ENCODE measurements at regions not wholly inside any gene's neighbourhood (a gene's known extent, or its start where the extent isn't known, plus 50 kb on each side); places are given as distances from the start of the nearest gene placed in this dataset.
A peak's percentile ranks its signal among the peaks of the same experiment; 100 is the strongest.

GRCh38 chr3:84439476-84439875, 519.3 kb upstream of the CADM2 start:
- ChIA-PET POLR2A (ENCODE audit: unreplicated experiment) (no interaction called here), CTCF (no interaction called here)
- Histone ChIP-seq H3F3A (ENCODE audit: low read length, unreplicated experiment) (no peaks in the 10 kb centered on the region), H3K4me1 (ENCODE audit: insufficient read depth, low read length) (no peaks in the 10 kb centered on the region), H3K9me3 (ENCODE audit: low read length) (no peaks in the 10 kb centered on the region), H3K4me2 (ENCODE audit: low read length) (no peak overlapping the region), H3K27ac (ENCODE audit: low read length) (no peak overlapping the region), H3K9me2 (replicated peaks; ENCODE audit: low read length) (no peaks in the 10 kb centered on the region), H4K20me1 (ENCODE audit: low read length) (no peaks in the 10 kb centered on the region), H3K4me3 (ENCODE audit: low read length) (no peak overlapping the region), H3K79me2 (ENCODE audit: low read length) (no peaks in the 10 kb centered on the region), H3K36me3 (ENCODE audit: low read depth, low read length) (no peaks in the 10 kb centered on the region), H2AFZ (ENCODE audit: low read length) (no peak overlapping the region), H3K9ac (ENCODE audit: low read length) (no peak overlapping the region), H3K27me3 (ENCODE audit: low read length) (no peaks in the 10 kb centered on the region)
- no peak for TF ChIP-seq EZH2phosphoT487 (IDR thresholded peaks at IDR 0.05; ENCODE audit: borderline replicate concordance, low read length)
- TF ChIP-seq, protein P1, sequence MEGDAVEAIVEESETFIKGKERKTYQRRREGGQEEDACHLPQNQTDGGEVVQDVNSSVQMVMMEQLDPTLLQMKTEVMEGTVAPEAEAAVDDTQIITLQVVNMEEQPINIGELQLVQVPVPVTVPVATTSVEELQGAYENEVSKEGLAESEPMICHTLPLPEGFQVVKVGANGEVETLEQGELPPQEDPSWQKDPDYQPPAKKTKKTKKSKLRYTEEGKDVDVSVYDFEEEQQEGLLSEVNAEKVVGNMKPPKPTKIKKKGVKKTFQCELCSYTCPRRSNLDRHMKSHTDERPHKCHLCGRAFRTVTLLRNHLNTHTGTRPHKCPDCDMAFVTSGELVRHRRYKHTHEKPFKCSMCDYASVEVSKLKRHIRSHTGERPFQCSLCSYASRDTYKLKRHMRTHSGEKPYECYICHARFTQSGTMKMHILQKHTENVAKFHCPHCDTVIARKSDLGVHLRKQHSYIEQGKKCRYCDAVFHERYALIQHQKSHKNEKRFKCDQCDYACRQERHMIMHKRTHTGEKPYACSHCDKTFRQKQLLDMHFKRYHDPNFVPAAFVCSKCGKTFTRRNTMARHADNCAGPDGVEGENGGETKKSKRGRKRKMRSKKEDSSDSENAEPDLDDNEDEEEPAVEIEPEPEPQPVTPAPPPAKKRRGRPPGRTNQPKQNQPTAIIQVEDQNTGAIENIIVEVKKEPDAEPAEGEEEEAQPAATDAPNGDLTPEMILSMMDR (conservative IDR thresholded peaks at IDR 0.05; ENCODE audit: low read depth, low read length) = no peak
- TF ChIP-seq EZH2 (IDR thresholded peaks at IDR 0.05; ENCODE audit: low read length, unreplicated experiment) = no peak
- DNase-seq (peak; percentile 21), ATAC-seq (peak; percentile 53; the same call in 1 of the 2 replicates)
- intact Hi-C loops (cut with micrococcal nuclease) = no loop called here
- BruUV-seq (replicated peaks) = no TSS peak

- Histone ChIP-seq H3K9me2 (replicated peaks; ENCODE audit: low read length) (no peaks in the 10 kb centered on the region), H3K27me3 (ENCODE audit: low read length) (no peaks in the 10 kb centered on the region), H3K9me3 (ENCODE audit: low read length) (no peaks in the 10 kb centered on the region), H2AFZ (ENCODE audit: low read length) (no peak overlapping the region), H3K79me2 (ENCODE audit: low read length) (no peaks in the 10 kb centered on the region), H3K4me1 (ENCODE audit: insufficient read depth, low read length) (no peaks in the 10 kb centered on the region), H4K20me1 (ENCODE audit: low read length) (no peaks in the 10 kb centered on the region), H3K4me3 (ENCODE audit: low read length) (no peak overlapping the region), H3K9ac (ENCODE audit: low read length) (no peak overlapping the region), H3K36me3 (ENCODE audit: low read depth, low read length) (no peaks in the 10 kb centered on the region), H3F3A (ENCODE audit: low read length, unreplicated experiment) (no peaks in the 10 kb centered on the region), H3K4me2 (ENCODE audit: low read length) (no peak overlapping the region), H3K27ac (ENCODE audit: low read length) (no peak overlapping the region)
- no peak for ATAC-seq
- TF ChIP-seq, protein P1 (conservative IDR thresholded peaks at IDR 0.05; ENCODE audit: low read depth, low read length) = no peak
- TF ChIP-seq EZH2phosphoT487 (IDR thresholded peaks at IDR 0.05; ENCODE audit: borderline replicate concordance, low read length) (no peak), EZH2 (IDR thresholded peaks at IDR 0.05; ENCODE audit: low read length, unreplicated experiment) (no peak)
- no TSS peak for BruUV-seq (replicated peaks)
- CTCF ChIA-PET = no interaction called here
- POLR2A ChIA-PET (ENCODE audit: unreplicated experiment) = no interaction called here
- intact Hi-C loops (cut with micrococcal nuclease) = no loop called here
- DNase-seq = no peak
Measured at GRCh38 chr3:84440291-84440690, 518.5 kb upstream of the CADM2 start.

GRCh38 chr3:84442533-84442932, 516.3 kb upstream of the CADM2 start:
- H4K20me1 ChIP-seq (ENCODE audit: low read length) = no peaks in the 10 kb centered on the region
- H3F3A ChIP-seq (ENCODE audit: low read length, unreplicated experiment) = no peaks in the 10 kb centered on the region
- BruUV-seq (replicated peaks) = no TSS peak
- TF ChIP-seq EZH2phosphoT487 (IDR thresholded peaks at IDR 0.05; ENCODE audit: borderline replicate concordance, low read length) = no peak
- TF ChIP-seq EZH2 (IDR thresholded peaks at IDR 0.05; ENCODE audit: low read length, unreplicated experiment) = no peak
- TF ChIP-seq, protein P1 (conservative IDR thresholded peaks at IDR 0.05; ENCODE audit: low read depth, low read length) = no peak
- H3K9me3 ChIP-seq (ENCODE audit: low read length) = no peaks in the 10 kb centered on the region
- DNase-seq = no peak
- no peaks in the 10 kb centered on the region for H3K9me2 ChIP-seq (replicated peaks; ENCODE audit: low read length)
- H3K79me2 ChIP-seq (ENCODE audit: low read length) = no peaks in the 10 kb centered on the region
- no peak overlapping the region for H3K4me2 ChIP-seq (ENCODE audit: low read length)
- no peak overlapping the region for H3K9ac ChIP-seq (ENCODE audit: low read length)
- intact Hi-C loops (cut with micrococcal nuclease) = no loop called here
- ATAC-seq = no peak
- no peaks in the 10 kb centered on the region for H3K4me1 ChIP-seq (ENCODE audit: insufficient read depth, low read length)
- H3K36me3 ChIP-seq (ENCODE audit: low read depth, low read length) = no peaks in the 10 kb centered on the region
- no peaks in the 10 kb centered on the region for H3K27me3 ChIP-seq (ENCODE audit: low read length)
- H2AFZ ChIP-seq (ENCODE audit: low read length) = no peak overlapping the region
- ChIA-PET POLR2A (ENCODE audit: unreplicated experiment) (no interaction called here), CTCF (no interaction called here)
- no peak overlapping the region for H3K27ac ChIP-seq (ENCODE audit: low read length)
- H3K4me3 ChIP-seq (ENCODE audit: low read length) = no peak overlapping the region

Measured in PC-3 (cell line).